ENCODE measurements at regions not wholly inside any gene's neighbourhood (a gene's known extent, or its start where the extent isn't known, plus 50 kb on each side); places are given as distances from the start of the nearest gene placed in this dataset.

- ATAC-seq: no peak
- no peak for TF ChIP-seq CSRNP3 (CRISPR knock-in tag; IDR thresholded peaks at IDR 0.05)
- no peak for TF ChIP-seq POU6F1 (CRISPR knock-in tag; IDR thresholded peaks at IDR 0.05; ENCODE audit: borderline replicate concordance, low read depth)
- TF ChIP-seq BACH2 (CRISPR knock-in tag; IDR thresholded peaks at IDR 0.05; ENCODE audit: borderline replicate concordance): no peak
- no peak for TF ChIP-seq RARB (CRISPR knock-in tag; IDR thresholded peaks at IDR 0.05)
- TF ChIP-seq PATZ1 (CRISPR knock-in tag; IDR thresholded peaks at IDR 0.05; ENCODE audit: borderline replicate concordance): no peak
- TF ChIP-seq ESRRG (CRISPR knock-in tag; IDR thresholded peaks at IDR 0.05): no peak
- no peak for TF ChIP-seq TSHZ2 (CRISPR knock-in tag; IDR thresholded peaks at IDR 0.05)
- TF ChIP-seq GLIS3 (CRISPR knock-in tag; IDR thresholded peaks at IDR 0.05): no peak
- TF ChIP-seq ZNF565 (CRISPR knock-in tag; conservative IDR thresholded peaks at IDR 0.05; ENCODE audit: low read depth): no peak
- TF ChIP-seq OSR1 (CRISPR knock-in tag; IDR thresholded peaks at IDR 0.05): no peak
- TF ChIP-seq ZFP30 (CRISPR knock-in tag; IDR thresholded peaks at IDR 0.05): no peak
- TF ChIP-seq PPARA (CRISPR knock-in tag; IDR thresholded peaks at IDR 0.05; ENCODE audit: borderline replicate concordance): no peak
- no peak for TF ChIP-seq ISL1 (CRISPR knock-in tag; IDR thresholded peaks at IDR 0.05)
- TF ChIP-seq ARNTL (CRISPR knock-in tag; IDR thresholded peaks at IDR 0.05; ENCODE audit: borderline replicate concordance, low read depth): no peak
- no peak for TF ChIP-seq CREB5 (CRISPR knock-in tag; IDR thresholded peaks at IDR 0.05; ENCODE audit: low read depth)
- no peak for TF ChIP-seq ZNF70 (CRISPR knock-in tag; IDR thresholded peaks at IDR 0.05)
- no peak for TF ChIP-seq ZNF8 (CRISPR knock-in tag; IDR thresholded peaks at IDR 0.05)
Measured at GRCh38 chr13:62129000-62129551, 713.4 kb upstream of the PCDH20 start.

GRCh38 chr13:62126400-62126799, 710.8 kb upstream of the PCDH20 start:
- TF ChIP-seq TOX (CRISPR knock-in tag; IDR thresholded peaks at IDR 0.05; ENCODE audit: borderline replicate concordance) (no peak), ZFP3 (CRISPR knock-in tag; IDR thresholded peaks at IDR 0.05) (no peak), ZNF70 (CRISPR knock-in tag; IDR thresholded peaks at IDR 0.05) (no peak), RARB (CRISPR knock-in tag; IDR thresholded peaks at IDR 0.05) (no peak), ARNTL (CRISPR knock-in tag; IDR thresholded peaks at IDR 0.05; ENCODE audit: borderline replicate concordance, low read depth) (no peak), SNAI2 (CRISPR knock-in tag; IDR thresholded peaks at IDR 0.05) (no peak), ISL1 (CRISPR knock-in tag; IDR thresholded peaks at IDR 0.05) (no peak), CREB5 (CRISPR knock-in tag; IDR thresholded peaks at IDR 0.05; ENCODE audit: low read depth) (no peak), BACH2 (CRISPR knock-in tag; IDR thresholded peaks at IDR 0.05; ENCODE audit: borderline replicate concordance) (no peak), OSR1 (CRISPR knock-in tag; IDR thresholded peaks at IDR 0.05) (no peak), CSRNP3 (CRISPR knock-in tag; IDR thresholded peaks at IDR 0.05) (no peak), ESRRG (CRISPR knock-in tag; IDR thresholded peaks at IDR 0.05) (no peak), PPARA (CRISPR knock-in tag; IDR thresholded peaks at IDR 0.05; ENCODE audit: borderline replicate concordance) (no peak), GLIS3 (CRISPR knock-in tag; IDR thresholded peaks at IDR 0.05) (no peak), ZC3H10 (CRISPR knock-in tag; IDR thresholded peaks at IDR 0.05) (no peak), POU6F1 (CRISPR knock-in tag; IDR thresholded peaks at IDR 0.05; ENCODE audit: borderline replicate concordance, low read depth) (no peak), TCF4 (CRISPR knock-in tag; IDR thresholded peaks at IDR 0.05; ENCODE audit: borderline replicate concordance) (no peak), ZFP30 (CRISPR knock-in tag; IDR thresholded peaks at IDR 0.05) (no peak), CSDC2 (CRISPR knock-in tag; IDR thresholded peaks at IDR 0.05) (no peak)
- no peak for ATAC-seq
